Liver (tissue), 8 donors: ENCODE measurements at regions not wholly inside any gene's neighbourhood (a gene's known extent, or its start where the extent isn't known, plus 50 kb on each side); places are given as distances from the start of the nearest gene placed in this dataset.

Source experiments
- DNase-seq: peaks from one replicate; pipeline ENCODE4 v3.0.0-alpha.2; 2017; ENCODE audit warnings: low spot score
- H3K27ac ChIP-seq, 2 donors: one replicate each; pipeline ENCODE4 v1.7.0; 2013; ENCODE audit warnings: inconsistent platforms in 2 of 2, low read length in 2 of 2, control low read depth in 1 of 2, low read depth in 1 of 2, mild to moderate bottlenecking in 1 of 2
- H3K27me3 ChIP-seq, 4 donors: one replicate each; pipeline versions ENCODE4 v1.6.1 to v1.7.0; 2013; ENCODE audit warnings: low read length in 3 of 4, inconsistent platforms in 1 of 4, mild to moderate bottlenecking in 1 of 4, moderate library complexity in 1 of 4; ENCODE audit not compliant: control insufficient read depth in 4 of 4, insufficient read depth in 4 of 4
- H3K36me3 ChIP-seq, 4 donors: one replicate each; pipeline versions ENCODE4 v1.6.1 to v1.7.0; 2013; ENCODE audit warnings: low read length in 3 of 4, mild to moderate bottlenecking in 3 of 4, low read depth in 1 of 4, moderate library complexity in 1 of 4; ENCODE audit not compliant: control insufficient read depth in 4 of 4, insufficient read depth in 3 of 4
- H3K4me1 ChIP-seq, 4 donors: one replicate each; pipeline versions ENCODE4 v1.6.1 to v1.7.0; 2013; ENCODE audit warnings: low read length in 3 of 4, mild to moderate bottlenecking in 3 of 4, moderate library complexity in 1 of 4; ENCODE audit not compliant: control insufficient read depth in 4 of 4, insufficient read depth in 4 of 4
- H3K4me3 ChIP-seq, 3 donors: one replicate each; pipeline versions ENCODE4 v1.6.1 to v1.7.0; 2013; ENCODE audit warnings: low read length in 3 of 3, control low read depth in 1 of 3, low read depth in 1 of 3, mild to moderate bottlenecking in 1 of 3
- H3K9ac ChIP-seq, 2 donors: one replicate each; pipeline ENCODE4 v1.7.0; 2013; ENCODE audit warnings: low read length in 2 of 2, mild to moderate bottlenecking in 2 of 2, moderate library complexity in 2 of 2, control low read depth in 1 of 2, low read depth in 1 of 2
- H3K9me3 ChIP-seq, 4 donors: one replicate each; pipeline versions ENCODE4 v1.6.1 to v1.7.0; 2013; ENCODE audit warnings: low read length in 3 of 4; ENCODE audit not compliant: control insufficient read depth in 4 of 4
- ATF3 ChIP-seq: IDR thresholded peaks from 2 replicates; pipeline ENCODE4 v1.6.1; 2016; ENCODE audit warnings: antibody characterized with exemption
- EGR1 ChIP-seq, 2 donors: IDR thresholded peaks; 2 replicates each; pipeline ENCODE4 v1.6.1; 2016 to 2018; ENCODE audit warnings: antibody characterized with exemption in 2 of 2, low read depth in 2 of 2
- FOXA1 ChIP-seq: IDR thresholded peaks from 2 replicates; pipeline ENCODE4 v1.6.1; 2016; ENCODE audit warnings: antibody characterized with exemption
- FOXA2 ChIP-seq: IDR thresholded peaks from 2 replicates; pipeline ENCODE4 v1.6.1; 2016; ENCODE audit warnings: antibody characterized with exemption
- GABPA ChIP-seq, 2 donors: IDR thresholded peaks in 1 of 2; conservative IDR thresholded peaks in 1 of 2; 2 replicates each; pipeline ENCODE4 v1.6.1; 2016; ENCODE audit warnings: antibody characterized with exemption in 2 of 2, mild to moderate bottlenecking in 1 of 2, moderate library complexity in 1 of 2
- HNF4A ChIP-seq, 2 donors: conservative IDR thresholded peaks; 2 replicates each; pipeline ENCODE4 v1.6.1; 2016; ENCODE audit warnings: antibody characterized with exemption in 2 of 2, mild to moderate bottlenecking in 2 of 2
- HNF4G ChIP-seq: IDR thresholded peaks from 2 replicates; pipeline ENCODE4 v1.6.1; 2016; ENCODE audit warnings: antibody characterized with exemption
- JUND ChIP-seq, 2 donors: IDR thresholded peaks; 2 replicates each; pipeline ENCODE4 v1.6.1; 2016; ENCODE audit warnings: antibody characterized with exemption in 2 of 2
- MAX ChIP-seq: IDR thresholded peaks from 2 replicates; pipeline ENCODE4 v1.6.1; 2016; ENCODE audit warnings: antibody characterized with exemption
- NR2F2 ChIP-seq: IDR thresholded peaks from 2 replicates; pipeline ENCODE4 v1.6.1; 2016; ENCODE audit warnings: antibody characterized with exemption
- RAD21 ChIP-seq, 2 donors: IDR thresholded peaks; 2 replicates each; pipeline ENCODE4 v1.6.1; 2016; ENCODE audit warnings: antibody characterized with exemption in 2 of 2, mild to moderate bottlenecking in 2 of 2
- RXRA ChIP-seq, 2 donors: IDR thresholded peaks; 2 replicates each; pipeline ENCODE4 v1.6.1; 2017 to 2018; ENCODE audit warnings: antibody characterized with exemption in 2 of 2, mild to moderate bottlenecking in 1 of 2
- SP1 ChIP-seq: IDR thresholded peaks from 2 replicates; pipeline ENCODE4 v1.6.1; 2018; ENCODE audit warnings: antibody characterized with exemption, mild to moderate bottlenecking
- TAF1 ChIP-seq: conservative IDR thresholded peaks from 2 replicates; pipeline ENCODE4 v1.6.1; 2016; ENCODE audit warnings: antibody characterized with exemption, mild to moderate bottlenecking
- YY1 ChIP-seq: IDR thresholded peaks from 2 replicates; pipeline ENCODE4 v1.6.1; 2016; ENCODE audit warnings: antibody characterized with exemption, mild to moderate bottlenecking
- ZBTB33 ChIP-seq: IDR thresholded peaks from 2 replicates; pipeline ENCODE4 v1.6.1; 2016; ENCODE audit warnings: antibody characterized with exemption
- WGBS: extraction: QIAGEN DNeasy Blood & Tissue Kit; methylation state at CpG from one replicate; pipeline ENCODE4 v1.1.7; 2013; 5-methylcytosine and 5-hydroxymethylcytosine counted together
- TF ChIP-seq, protein P1 (sequence below): IDR thresholded peaks from 2 replicates; pipeline ENCODE4 v1.6.1; 2016; ENCODE audit warnings: antibody characterized with exemption, mild to moderate bottlenecking
- TF ChIP-seq, protein P2 (sequence below): fragments of 150-350 bp; IDR thresholded peaks from 2 replicates; pipeline ENCODE4 v1.5.1; 2017; ENCODE audit warnings: improper control_type of control experiment, low read depth, low read length; ENCODE audit not compliant: missing input control
- donor health status: healthy.
- donor health status: healthy.
- donor health status: healthy.
- donor health status: healthy.
- donor health status: healthy.

GRCh38 chr2:6645004-6645403, 220.7 kb downstream of the CMPK2 start:
- no peak overlapping the region for H3K4me3 ChIP-seq
- TF ChIP-seq NR2F2 (no peak), FOXA1 (no peak), RXRA (IDR thresholded peaks at IDR 0.05) (no peak), MAX (no peak), JUND (IDR thresholded peaks at IDR 0.05) (no peak), YY1 (no peak), ZBTB33 (no peak), TAF1 (no peak), ATF3 (no peak), RAD21 (IDR thresholded peaks at IDR 0.05) (no peak), HNF4A (conservative IDR thresholded peaks at IDR 0.05) (no peak), EGR1 (IDR thresholded peaks at IDR 0.05; ENCODE audit: low read depth in 2 of 2) (no peak), FOXA2 (no peak), HNF4G (no peak), SP1 (no peak), GABPA (IDR thresholded peaks at IDR 0.05 in 1 of 2, conservative IDR thresholded peaks at IDR 0.05 in 1 of 2) (no peak)
- TF ChIP-seq, protein P1, sequence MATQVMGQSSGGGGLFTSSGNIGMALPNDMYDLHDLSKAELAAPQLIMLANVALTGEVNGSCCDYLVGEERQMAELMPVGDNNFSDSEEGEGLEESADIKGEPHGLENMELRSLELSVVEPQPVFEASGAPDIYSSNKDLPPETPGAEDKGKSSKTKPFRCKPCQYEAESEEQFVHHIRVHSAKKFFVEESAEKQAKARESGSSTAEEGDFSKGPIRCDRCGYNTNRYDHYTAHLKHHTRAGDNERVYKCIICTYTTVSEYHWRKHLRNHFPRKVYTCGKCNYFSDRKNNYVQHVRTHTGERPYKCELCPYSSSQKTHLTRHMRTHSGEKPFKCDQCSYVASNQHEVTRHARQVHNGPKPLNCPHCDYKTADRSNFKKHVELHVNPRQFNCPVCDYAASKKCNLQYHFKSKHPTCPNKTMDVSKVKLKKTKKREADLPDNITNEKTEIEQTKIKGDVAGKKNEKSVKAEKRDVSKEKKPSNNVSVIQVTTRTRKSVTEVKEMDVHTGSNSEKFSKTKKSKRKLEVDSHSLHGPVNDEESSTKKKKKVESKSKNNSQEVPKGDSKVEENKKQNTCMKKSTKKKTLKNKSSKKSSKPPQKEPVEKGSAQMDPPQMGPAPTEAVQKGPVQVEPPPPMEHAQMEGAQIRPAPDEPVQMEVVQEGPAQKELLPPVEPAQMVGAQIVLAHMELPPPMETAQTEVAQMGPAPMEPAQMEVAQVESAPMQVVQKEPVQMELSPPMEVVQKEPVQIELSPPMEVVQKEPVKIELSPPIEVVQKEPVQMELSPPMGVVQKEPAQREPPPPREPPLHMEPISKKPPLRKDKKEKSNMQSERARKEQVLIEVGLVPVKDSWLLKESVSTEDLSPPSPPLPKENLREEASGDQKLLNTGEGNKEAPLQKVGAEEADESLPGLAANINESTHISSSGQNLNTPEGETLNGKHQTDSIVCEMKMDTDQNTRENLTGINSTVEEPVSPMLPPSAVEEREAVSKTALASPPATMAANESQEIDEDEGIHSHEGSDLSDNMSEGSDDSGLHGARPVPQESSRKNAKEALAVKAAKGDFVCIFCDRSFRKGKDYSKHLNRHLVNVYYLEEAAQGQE, result no peak
- TF ChIP-seq, protein P2, sequence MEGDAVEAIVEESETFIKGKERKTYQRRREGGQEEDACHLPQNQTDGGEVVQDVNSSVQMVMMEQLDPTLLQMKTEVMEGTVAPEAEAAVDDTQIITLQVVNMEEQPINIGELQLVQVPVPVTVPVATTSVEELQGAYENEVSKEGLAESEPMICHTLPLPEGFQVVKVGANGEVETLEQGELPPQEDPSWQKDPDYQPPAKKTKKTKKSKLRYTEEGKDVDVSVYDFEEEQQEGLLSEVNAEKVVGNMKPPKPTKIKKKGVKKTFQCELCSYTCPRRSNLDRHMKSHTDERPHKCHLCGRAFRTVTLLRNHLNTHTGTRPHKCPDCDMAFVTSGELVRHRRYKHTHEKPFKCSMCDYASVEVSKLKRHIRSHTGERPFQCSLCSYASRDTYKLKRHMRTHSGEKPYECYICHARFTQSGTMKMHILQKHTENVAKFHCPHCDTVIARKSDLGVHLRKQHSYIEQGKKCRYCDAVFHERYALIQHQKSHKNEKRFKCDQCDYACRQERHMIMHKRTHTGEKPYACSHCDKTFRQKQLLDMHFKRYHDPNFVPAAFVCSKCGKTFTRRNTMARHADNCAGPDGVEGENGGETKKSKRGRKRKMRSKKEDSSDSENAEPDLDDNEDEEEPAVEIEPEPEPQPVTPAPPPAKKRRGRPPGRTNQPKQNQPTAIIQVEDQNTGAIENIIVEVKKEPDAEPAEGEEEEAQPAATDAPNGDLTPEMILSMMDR, result no peak
- no peaks in the 10 kb centered on the region for H3K36me3 ChIP-seq
- H3K27ac ChIP-seq, result no peak overlapping the region
- H3K4me1 ChIP-seq, result no peaks in the 10 kb centered on the region
- no peak for DNase-seq
- H3K27me3 ChIP-seq, result no peaks in the 10 kb centered on the region
- no peaks in the 10 kb centered on the region for H3K9me3 ChIP-seq
- no peak overlapping the region for H3K9ac ChIP-seq
- WGBS, result 86% methylated on average over 1 of the region's 1 CpG
